ENCODE measurements at regions not wholly inside any gene's neighbourhood (a gene's known extent, or its start where the extent isn't known, plus 50 kb on each side); places are given as distances from the start of the nearest gene placed in this dataset.

DNA sequence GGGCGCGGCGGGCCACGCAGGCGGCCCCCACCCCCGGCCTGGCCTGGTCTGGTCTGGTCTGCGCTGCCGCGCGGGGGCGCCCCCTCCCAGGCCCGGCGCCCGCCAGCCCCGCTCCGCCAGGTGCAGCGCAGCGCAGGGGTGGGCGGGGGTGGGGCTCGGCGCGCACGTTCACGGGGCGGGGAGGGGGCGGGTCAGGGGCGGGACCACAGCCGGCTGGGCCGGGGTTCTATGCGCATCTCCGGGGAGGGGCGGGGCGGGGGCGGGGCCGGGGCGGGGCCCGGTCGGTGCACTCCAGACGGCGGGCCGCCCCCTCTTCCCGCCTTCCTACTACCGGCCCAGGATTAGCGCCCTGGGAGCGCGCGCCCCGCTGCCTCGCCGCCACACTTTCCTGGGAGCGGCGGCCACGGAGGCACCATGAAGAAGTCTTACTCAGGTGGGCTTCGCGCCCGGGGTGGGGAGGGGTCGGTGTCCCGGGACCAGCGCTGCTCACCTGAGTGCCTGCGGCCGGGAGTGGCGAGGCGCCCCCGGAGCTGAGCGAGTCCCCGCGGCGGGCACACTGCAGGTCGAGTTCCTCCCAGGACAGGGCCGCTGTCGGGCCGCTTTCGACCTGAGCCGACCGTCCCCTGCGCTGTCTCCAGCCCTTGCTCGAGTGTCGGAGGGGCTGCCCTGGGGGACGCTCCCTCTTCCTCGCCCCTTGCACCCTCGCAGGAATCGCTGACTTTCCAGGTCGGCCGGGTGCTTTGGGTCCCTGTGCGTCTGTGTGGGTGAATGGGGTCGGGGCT lies 140.5 kb downstream of the SEC14L1 start:
- intact Hi-C loops (cut with DNase I), result no loop called here
- H3K27me3 ChIP-seq, result no peaks in the 10 kb centered on the region
- H3K9me3 ChIP-seq, result no peaks in the 10 kb centered on the region
- peaks cover 7% of the 10 kb centered on the region for H3K4me1 ChIP-seq (ENCODE audit: insufficient read depth)
- peak overlapping the region; percentile 38 for H3K4me3 ChIP-seq
- no peak overlapping the region for H3K27ac ChIP-seq
- no peaks in the 10 kb centered on the region for H3K36me3 ChIP-seq
- DNase-seq, result peak; percentile 44 to 68 (median 63)
- WGBS, 3 donors, result 3 to 9% (median 7%) methylated on average over 41 to 86 of the region's 86 CpGs
- TF ChIP-seq EP300 (IDR thresholded peaks at IDR 0.05), result no peak
- TF ChIP-seq, protein P1, sequence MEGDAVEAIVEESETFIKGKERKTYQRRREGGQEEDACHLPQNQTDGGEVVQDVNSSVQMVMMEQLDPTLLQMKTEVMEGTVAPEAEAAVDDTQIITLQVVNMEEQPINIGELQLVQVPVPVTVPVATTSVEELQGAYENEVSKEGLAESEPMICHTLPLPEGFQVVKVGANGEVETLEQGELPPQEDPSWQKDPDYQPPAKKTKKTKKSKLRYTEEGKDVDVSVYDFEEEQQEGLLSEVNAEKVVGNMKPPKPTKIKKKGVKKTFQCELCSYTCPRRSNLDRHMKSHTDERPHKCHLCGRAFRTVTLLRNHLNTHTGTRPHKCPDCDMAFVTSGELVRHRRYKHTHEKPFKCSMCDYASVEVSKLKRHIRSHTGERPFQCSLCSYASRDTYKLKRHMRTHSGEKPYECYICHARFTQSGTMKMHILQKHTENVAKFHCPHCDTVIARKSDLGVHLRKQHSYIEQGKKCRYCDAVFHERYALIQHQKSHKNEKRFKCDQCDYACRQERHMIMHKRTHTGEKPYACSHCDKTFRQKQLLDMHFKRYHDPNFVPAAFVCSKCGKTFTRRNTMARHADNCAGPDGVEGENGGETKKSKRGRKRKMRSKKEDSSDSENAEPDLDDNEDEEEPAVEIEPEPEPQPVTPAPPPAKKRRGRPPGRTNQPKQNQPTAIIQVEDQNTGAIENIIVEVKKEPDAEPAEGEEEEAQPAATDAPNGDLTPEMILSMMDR (IDR thresholded peaks at IDR 0.05), result peak in 1 of 3 donors; percentile 54
- TF ChIP-seq POLR2A (IDR thresholded peaks at IDR 0.05), result no peak

DNA sequence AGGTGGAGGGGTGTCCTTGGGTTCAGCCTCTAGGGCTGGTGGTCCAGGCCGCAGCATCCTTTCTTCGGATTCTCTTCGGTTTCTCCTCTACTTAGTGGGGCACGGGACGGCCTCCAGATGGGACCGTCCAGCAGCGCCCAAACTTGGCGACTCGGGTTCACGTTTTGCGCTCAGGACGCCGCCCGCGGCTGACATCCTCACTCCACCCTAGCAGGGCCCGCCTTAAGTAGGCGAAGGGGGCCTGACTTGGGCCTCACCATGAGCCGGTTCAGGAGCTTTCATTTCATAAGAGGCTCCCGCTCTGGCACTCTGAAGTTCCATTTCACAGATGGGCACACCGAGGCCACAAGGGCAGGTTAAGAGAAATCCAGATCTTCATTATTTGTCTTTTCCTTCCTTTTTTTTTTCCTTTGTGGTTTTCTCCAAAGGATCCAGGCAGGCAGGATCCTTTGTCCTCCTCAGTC lies 141.2 kb downstream of the SEC14L1 start:
- Histone ChIP-seq H3K27ac (no peak overlapping the region), H3K4me3 (peak overlapping the region; percentile 38), H3K27me3 (no peaks in the 10 kb centered on the region), H3K9me3 (no peaks in the 10 kb centered on the region), H3K36me3 (no peaks in the 10 kb centered on the region), H3K4me1 (ENCODE audit: insufficient read depth) (peaks cover 12% of the 10 kb centered on the region)
- no peak for DNase-seq
- TF ChIP-seq POLR2A (IDR thresholded peaks at IDR 0.05), result no peak
- TF ChIP-seq, protein P1 (IDR thresholded peaks at IDR 0.05), result no peak
- no peak for TF ChIP-seq EP300 (IDR thresholded peaks at IDR 0.05)
- WGBS, 3 donors, result 69 to 72% (median 70%) methylated on average over 20 of the region's 20 CpGs
- intact Hi-C loops (cut with DNase I), result no loop called here

DNA sequence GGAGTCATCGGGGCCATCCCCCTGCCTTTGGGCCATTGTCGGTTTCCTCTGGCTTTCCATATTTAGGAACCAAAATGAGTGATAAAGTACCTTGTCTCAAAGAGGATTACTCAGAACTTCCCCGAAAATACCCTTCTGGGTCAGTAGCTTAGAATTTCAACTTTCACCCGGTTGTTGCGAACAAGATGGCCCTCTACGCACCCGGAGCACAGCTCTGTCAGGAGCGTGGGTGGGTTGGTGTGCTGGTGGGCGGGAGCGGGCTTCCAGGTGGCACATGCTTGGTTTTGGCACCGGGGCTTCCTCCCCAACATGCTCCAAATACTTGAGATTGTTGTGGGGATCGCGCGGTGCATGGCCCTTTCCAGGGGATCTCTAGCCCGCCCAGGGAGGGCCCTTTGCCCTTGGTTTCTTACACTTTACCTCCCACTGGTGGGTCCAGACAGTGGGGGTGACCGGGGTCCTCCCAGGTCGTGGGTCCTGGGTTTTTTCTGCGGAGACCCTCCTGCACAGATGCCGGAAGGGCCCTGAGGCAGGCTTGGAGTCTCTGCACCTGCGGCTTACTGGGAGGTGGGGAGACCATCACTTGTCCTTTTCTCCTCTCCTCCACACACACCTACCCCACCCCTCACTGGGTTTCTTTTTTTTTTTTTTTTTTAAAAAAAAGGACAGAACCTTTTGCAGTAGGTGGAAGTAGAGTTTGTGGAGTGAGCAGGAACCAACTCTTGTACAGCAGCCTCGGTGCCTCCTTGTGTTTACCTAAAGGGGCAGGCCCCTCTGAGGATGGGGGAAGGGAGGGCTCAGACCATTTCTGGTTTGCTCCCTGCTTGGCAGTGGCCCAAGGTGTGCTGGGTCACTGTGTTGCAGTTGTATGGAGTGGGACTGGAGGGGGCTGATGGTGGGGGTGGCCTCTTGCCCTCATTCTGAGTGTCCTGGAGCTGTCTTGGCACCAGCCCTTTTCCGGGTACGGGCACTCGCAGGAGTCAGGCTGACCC lies 142.1 kb downstream of the SEC14L1 start:
- H3K27me3 ChIP-seq, result no peaks in the 10 kb centered on the region
- no peak overlapping the region for H3K4me3 ChIP-seq
- TF ChIP-seq, protein P1 (IDR thresholded peaks at IDR 0.05), result no peak
- TF ChIP-seq POLR2A (IDR thresholded peaks at IDR 0.05) (no peak), EP300 (IDR thresholded peaks at IDR 0.05) (no peak)
- H3K4me1 ChIP-seq (ENCODE audit: insufficient read depth), result peaks cover 15% of the 10 kb centered on the region
- intact Hi-C loops (cut with DNase I), result no loop called here
- no peaks in the 10 kb centered on the region for H3K9me3 ChIP-seq
- H3K36me3 ChIP-seq, result no peaks in the 10 kb centered on the region
- DNase-seq, result no peak
- WGBS, 3 donors, result 50 to 59% (median 58%) methylated on average over 24 of the region's 24 CpGs
- H3K27ac ChIP-seq, result no peak overlapping the region

DNA sequence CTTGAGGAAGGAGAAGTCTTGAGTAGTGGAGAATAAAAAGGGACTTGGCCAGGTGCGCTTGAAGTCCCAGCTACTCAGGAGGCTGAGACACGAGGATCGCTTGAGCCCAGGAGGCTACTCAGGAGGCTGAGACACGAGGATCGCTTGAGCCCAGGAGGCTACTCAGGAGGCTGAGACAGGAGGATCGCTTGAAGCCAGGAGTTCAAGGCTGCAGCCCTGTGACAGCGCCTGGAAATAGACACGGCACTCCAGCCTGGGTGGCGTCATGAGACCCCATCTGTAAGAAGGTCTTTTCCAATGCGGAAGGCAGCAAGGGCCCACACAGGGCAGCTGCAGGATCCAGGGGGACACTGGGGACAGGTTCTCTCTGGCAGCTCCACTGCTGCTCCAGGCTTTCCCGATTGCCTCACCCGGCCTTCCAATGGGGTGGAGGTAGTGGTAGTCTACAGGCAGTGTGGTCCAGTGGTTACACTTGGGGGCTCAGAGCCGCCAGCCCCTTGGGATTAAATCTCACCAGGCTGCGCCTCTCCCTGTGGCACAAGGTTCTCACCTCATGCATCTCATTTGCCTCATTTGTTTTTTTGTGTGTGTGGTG lies 143.4 kb downstream of the SEC14L1 start:
- Histone ChIP-seq H3K4me1 (ENCODE audit: insufficient read depth) (peaks cover 15% of the 10 kb centered on the region), H3K36me3 (no peaks in the 10 kb centered on the region), H3K27ac (no peak overlapping the region), H3K27me3 (no peaks in the 10 kb centered on the region), H3K9me3 (no peaks in the 10 kb centered on the region), H3K4me3 (no peak overlapping the region)
- no peak for DNase-seq
- 86 to 91% (median 88%) methylated on average over 14 of the region's 14 CpGs for WGBS, 3 donors
- intact Hi-C loops (cut with DNase I), result no loop called here
- TF ChIP-seq, protein P1 (IDR thresholded peaks at IDR 0.05), result no peak
- TF ChIP-seq EP300 (IDR thresholded peaks at IDR 0.05) (no peak), POLR2A (IDR thresholded peaks at IDR 0.05) (no peak)
